ENCODE measurements at regions not wholly inside any gene's neighbourhood (a gene's known extent, or its start where the extent isn't known, plus 50 kb on each side); places are given as distances from the start of the nearest gene placed in this dataset.
"Not testable (repeated sequence)": the region's sequence is repeated elsewhere in the genome, so short reads cannot be mapped to it uniquely, and the experiment has no call there.

DNA sequence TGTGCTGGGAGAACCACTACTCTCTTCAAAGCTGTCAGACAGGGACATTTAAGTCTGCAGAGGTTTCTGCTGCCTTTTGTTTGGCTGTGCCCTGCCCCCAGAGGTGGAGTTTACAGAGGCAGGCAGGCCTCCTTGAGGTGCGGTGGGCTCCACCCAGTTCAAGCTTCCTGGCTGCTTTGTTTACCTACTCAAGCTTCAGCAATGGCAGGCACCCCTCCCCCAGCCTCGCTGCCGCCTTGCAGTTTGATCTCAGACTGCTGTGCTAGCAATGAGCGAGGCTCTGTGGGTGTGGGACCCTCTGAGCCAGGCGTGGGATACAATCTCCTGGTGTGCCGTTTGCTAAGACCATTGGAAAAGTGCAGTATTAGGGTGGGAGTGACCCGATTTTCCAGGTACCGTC lies 202.4 kb downstream of the C9orf152 start:
- not testable (repeated sequence) for TF ChIP-seq POLR2A (IDR thresholded peaks at IDR 0.05; ENCODE audit: low read depth, low read length); TAF1 (IDR thresholded peaks at IDR 0.05; ENCODE audit: borderline replicate concordance, low read depth, low read length)

Data from GM12892 (cell line).